ENCODE measurements at regions not wholly inside any gene's neighbourhood (a gene's known extent, or its start where the extent isn't known, plus 50 kb on each side); places are given as distances from the start of the nearest gene placed in this dataset.

GRCh38 chr5:17157294-17157693, 60.1 kb upstream of the BASP1 start:
- TF ChIP-seq TOX (CRISPR knock-in tag; IDR thresholded peaks at IDR 0.05; ENCODE audit: borderline replicate concordance) (no peak), PATZ1 (CRISPR knock-in tag; IDR thresholded peaks at IDR 0.05; ENCODE audit: borderline replicate concordance) (no peak), SNAI2 (CRISPR knock-in tag; IDR thresholded peaks at IDR 0.05) (no peak), ESRRG (CRISPR knock-in tag; IDR thresholded peaks at IDR 0.05) (no peak), ZNF70 (CRISPR knock-in tag; IDR thresholded peaks at IDR 0.05) (no peak)
